Activated T-cell treated with anti-CD3 and anti-CD28 coated beads, Interleukin-2, amount 50 U/mL, for 4 hours (primary cell): ENCODE measurements at regions not wholly inside any gene's neighbourhood (a gene's known extent, or its start where the extent isn't known, plus 50 kb on each side); places are given as distances from the start of the nearest gene placed in this dataset.
"Not testable (repeated sequence)": the region's sequence is repeated elsewhere in the genome, so short reads cannot be mapped to it uniquely, and the experiment has no call there.

Source experiments
- ATAC-seq, 2 donors: fragments of 200-7000 bp; cut with Tn5 transposase; one replicate each; pipeline ENCODE4 v1.10.0; 2021
- DNase-seq: peaks from one replicate; pipeline ENCODE4 v3.0.0-alpha.2; 2020
- H3K27me3 Mint-ChIP-seq: one replicate; pipeline ENCODE4 v1.8.0; 2021; ENCODE audit warnings: low read depth, mixed read lengths
- H3K36me3 Mint-ChIP-seq: one replicate; pipeline ENCODE4 v1.8.0; 2022; ENCODE audit warnings: mixed read lengths; ENCODE audit not compliant: insufficient read depth
- H3K4me1 Mint-ChIP-seq: one replicate; pipeline ENCODE4 v1.8.0; 2021; ENCODE audit warnings: low read depth, mixed read lengths
- H3K4me3 Mint-ChIP-seq: one replicate; pipeline ENCODE4 v1.8.0; 2021; ENCODE audit warnings: mild to moderate bottlenecking, moderate library complexity, mixed read lengths
- H3K9me3 Mint-ChIP-seq: one replicate; pipeline ENCODE4 v1.8.0; 2021; ENCODE audit warnings: mixed read lengths

- ATAC-seq, result no peak
- Mint-ChIP-seq H3K4me3 (no peak overlapping the region), H3K27me3 (no peaks in the 10 kb centered on the region), H3K36me3 (no peaks in the 10 kb centered on the region), H3K4me1 (no peaks in the 10 kb centered on the region), H3K9me3 (peaks cover 3% of the 10 kb centered on the region)
- DNase-seq, result no peak
These were observed 244.9 kb downstream of the SEMA3D start for GRCh38 chr7:84941936-84942335.

GRCh38 chr7:84941291-84941690, 245.6 kb downstream of the SEMA3D start:
- ATAC-seq (no peak), DNase-seq (no peak)
- Mint-ChIP-seq H3K36me3 (no peaks in the 10 kb centered on the region), H3K4me3 (no peak overlapping the region), H3K9me3 (peaks cover 3% of the 10 kb centered on the region), H3K27me3 (no peaks in the 10 kb centered on the region), H3K4me1 (no peaks in the 10 kb centered on the region)

DNA sequence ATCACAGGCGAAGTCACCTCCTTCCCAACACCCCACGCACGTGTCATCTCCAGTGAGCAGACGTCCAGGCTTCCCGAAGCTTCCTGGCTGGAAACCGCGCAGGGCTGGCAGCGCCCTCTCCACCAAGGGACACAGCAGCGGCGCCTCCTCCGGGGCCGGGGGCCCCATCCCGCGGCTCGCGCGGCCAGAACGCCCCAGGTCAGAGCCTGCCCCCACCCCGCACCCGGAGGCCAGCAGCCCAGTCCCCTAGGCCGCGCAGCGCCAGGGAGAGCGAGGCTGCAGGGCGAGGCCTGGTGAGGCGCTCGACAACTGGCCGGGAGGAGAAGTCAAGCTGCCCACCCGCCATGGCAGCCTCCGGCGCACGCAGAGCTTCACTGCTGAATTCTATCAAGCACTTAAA, 247.0 kb downstream of the SEMA3D start:
- no peaks in the 10 kb centered on the region for H3K27me3 Mint-ChIP-seq
- H3K9me3 Mint-ChIP-seq, result peaks cover 3% of the 10 kb centered on the region
- H3K4me3 Mint-ChIP-seq, result no peak overlapping the region
- ATAC-seq, result peak in 1 of 2 donors; percentile 23
- H3K4me1 Mint-ChIP-seq, result no peaks in the 10 kb centered on the region
- no peaks in the 10 kb centered on the region for H3K36me3 Mint-ChIP-seq
- DNase-seq, result no peak

GRCh38 chr7:84939442-84939841, 247.4 kb downstream of the SEMA3D start:
- no peaks in the 10 kb centered on the region for H3K36me3 Mint-ChIP-seq
- no peaks in the 10 kb centered on the region for H3K27me3 Mint-ChIP-seq
- H3K4me3 Mint-ChIP-seq, result no peak overlapping the region
- DNase-seq (no peak), ATAC-seq (no peak)
- peaks cover 4% of the 10 kb centered on the region for H3K9me3 Mint-ChIP-seq
- H3K4me1 Mint-ChIP-seq, result no peaks in the 10 kb centered on the region

DNA sequence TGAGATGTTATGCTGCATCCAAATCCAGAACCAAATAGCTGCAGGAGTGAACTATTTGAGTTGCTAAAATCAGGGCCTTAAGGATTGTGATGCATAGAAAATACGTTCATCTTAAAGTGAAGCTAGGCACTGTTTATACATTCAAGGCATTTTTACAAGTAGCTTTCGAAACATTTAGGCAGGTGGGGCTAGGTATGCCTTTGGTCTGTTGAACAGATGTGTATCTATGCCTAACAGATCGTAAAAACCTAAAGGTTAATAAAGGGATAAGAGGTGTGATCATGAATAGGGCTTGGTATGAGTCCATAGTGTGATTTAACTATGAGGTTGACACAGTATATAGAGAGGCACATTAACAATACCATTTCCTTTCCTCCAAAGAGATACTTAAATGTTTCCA, 262.5 kb downstream of the SEMA3D start:
- Mint-ChIP-seq H3K9me3 (no peaks in the 10 kb centered on the region), H3K4me3 (no peak overlapping the region), H3K36me3 (no peaks in the 10 kb centered on the region), H3K4me1 (no peaks in the 10 kb centered on the region), H3K27me3 (no peaks in the 10 kb centered on the region)
- ATAC-seq (no peak), DNase-seq (no peak)

GRCh38 chr7:84923348-84923747, 263.5 kb downstream of the SEMA3D start:
- Mint-ChIP-seq H3K36me3 (no peaks in the 10 kb centered on the region), H3K27me3 (no peaks in the 10 kb centered on the region), H3K9me3 (peaks cover 4% of the 10 kb centered on the region), H3K4me3 (no peak overlapping the region), H3K4me1 (no peaks in the 10 kb centered on the region)
- ATAC-seq, result no peak
- DNase-seq, result no peak

DNA sequence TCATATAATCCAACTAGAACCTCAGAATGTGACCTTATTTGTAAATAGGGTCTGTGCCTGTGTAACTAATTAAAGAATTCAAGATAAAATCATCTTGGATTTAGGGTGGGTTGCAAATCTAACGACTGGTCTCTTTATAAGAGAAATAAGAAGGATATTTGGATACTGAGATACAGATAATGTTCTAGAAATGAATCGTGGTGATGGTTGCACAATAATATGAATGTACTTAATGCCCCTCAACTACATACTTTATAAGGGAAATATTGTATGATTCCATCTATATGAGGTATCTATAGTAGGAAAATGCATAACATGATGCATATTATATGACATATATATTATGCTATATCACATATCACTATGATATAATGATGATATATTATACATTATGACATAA, 265.7 kb downstream of the SEMA3D start:
- H3K27me3 Mint-ChIP-seq, result no peaks in the 10 kb centered on the region
- no peak for ATAC-seq
- no peaks in the 10 kb centered on the region for H3K36me3 Mint-ChIP-seq

DNA sequence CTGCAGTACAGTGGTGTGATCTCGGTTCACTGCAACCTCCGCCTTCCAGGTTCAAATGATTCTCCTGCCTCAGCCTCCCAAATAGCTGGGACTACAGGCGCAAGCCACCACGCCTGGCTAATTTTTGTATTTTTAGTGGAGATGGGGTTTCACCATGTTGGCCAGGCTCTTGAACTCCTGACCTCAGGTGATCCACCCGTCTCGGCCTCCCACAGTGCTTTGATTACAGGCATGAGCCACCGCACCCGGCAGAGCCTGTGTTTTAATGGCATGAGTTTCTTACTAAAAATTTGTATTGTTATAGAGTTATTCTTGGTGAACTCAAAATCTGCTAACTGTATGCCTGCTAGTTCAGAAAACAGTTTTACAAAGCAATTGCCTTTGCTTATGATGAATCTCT, 269.9 kb downstream of the SEMA3D start:
- not testable (repeated sequence) for H3K4me1 Mint-ChIP-seq, H3K27me3 Mint-ChIP-seq, H3K36me3 Mint-ChIP-seq, H3K4me3 Mint-ChIP-seq, H3K9me3 Mint-ChIP-seq, DNase-seq, ATAC-seq

More for the DNA sequence above, 265.7 kb downstream of the SEMA3D start:
- Mint-ChIP-seq H3K9me3 (peaks cover 4% of the 10 kb centered on the region), H3K4me1 (no peaks in the 10 kb centered on the region), H3K4me3 (no peak overlapping the region)
- no peak for DNase-seq

DNA sequence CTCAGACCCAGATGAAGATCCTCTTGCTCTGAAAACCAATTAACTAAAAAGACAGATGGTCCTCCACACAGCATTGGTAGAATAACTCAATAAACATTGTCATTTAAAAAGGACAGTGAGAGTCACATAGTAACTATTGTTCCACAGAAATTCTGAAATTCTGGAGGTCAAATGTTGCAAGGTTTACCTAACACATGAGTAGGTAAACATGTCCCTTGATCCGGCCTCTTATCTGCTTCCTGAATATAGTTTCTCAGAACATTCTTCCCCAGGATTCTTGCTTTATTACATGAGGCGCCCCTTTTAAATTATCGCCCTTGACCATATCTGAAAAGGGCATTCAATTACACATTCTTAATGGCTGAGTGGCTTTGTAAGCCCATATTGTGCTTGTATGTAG, 270.7 kb downstream of the SEMA3D start:
- DNase-seq (no peak), ATAC-seq (no peak)
- H3K36me3 Mint-ChIP-seq, result no peaks in the 10 kb centered on the region
- H3K4me3 Mint-ChIP-seq, result no peak overlapping the region
- no peaks in the 10 kb centered on the region for H3K4me1 Mint-ChIP-seq
- no peaks in the 10 kb centered on the region for H3K27me3 Mint-ChIP-seq
- H3K9me3 Mint-ChIP-seq, result peaks cover 4% of the 10 kb centered on the region

DNA sequence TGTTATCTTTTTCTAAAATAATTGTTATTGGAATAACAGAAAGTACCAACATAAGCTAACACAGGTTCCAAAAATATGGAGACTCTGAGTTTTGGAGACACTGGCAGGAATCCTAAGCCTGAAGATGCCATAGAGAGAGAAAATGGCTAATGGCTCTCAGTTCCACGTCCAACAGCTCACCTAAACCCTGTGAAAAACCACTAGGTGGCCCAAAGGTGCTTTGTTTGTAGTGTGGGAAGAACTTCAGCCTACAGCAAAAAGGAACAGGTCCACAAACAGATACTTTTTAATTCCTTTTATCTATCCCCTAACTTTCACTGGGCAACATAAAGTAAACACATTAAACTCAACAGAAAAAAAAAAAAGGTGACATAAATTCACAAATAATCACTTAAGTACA, 272.3 kb downstream of the SEMA3D start:
- ATAC-seq, result no peak
- Mint-ChIP-seq H3K4me1 (no peaks in the 10 kb centered on the region), H3K27me3 (no peaks in the 10 kb centered on the region), H3K9me3 (peaks cover 4% of the 10 kb centered on the region), H3K36me3 (no peaks in the 10 kb centered on the region), H3K4me3 (no peak overlapping the region)
- DNase-seq, result no peak

DNA sequence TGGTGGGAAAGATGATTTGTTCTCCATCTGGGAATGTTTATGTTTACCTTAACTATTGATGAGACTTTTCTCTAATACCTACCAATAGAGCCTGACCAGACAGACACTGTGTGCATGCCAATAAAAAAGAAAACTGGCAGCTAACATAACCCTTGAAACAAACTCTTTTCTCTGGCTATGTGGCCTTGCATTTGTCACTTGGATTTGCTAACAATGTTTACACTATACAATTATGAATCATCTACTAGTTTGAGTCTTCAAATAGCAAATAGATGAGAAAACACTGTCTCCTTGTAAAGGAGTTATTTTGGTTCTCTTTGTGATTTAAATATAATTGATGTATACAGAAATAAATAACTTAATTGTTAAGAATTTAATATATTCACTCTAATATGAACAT, 273.1 kb downstream of the SEMA3D start:
- Mint-ChIP-seq H3K27me3 (no peaks in the 10 kb centered on the region), H3K4me3 (no peak overlapping the region), H3K4me1 (no peaks in the 10 kb centered on the region), H3K36me3 (no peaks in the 10 kb centered on the region), H3K9me3 (peaks cover 3% of the 10 kb centered on the region)
- ATAC-seq, result no peak
- no peak for DNase-seq

DNA sequence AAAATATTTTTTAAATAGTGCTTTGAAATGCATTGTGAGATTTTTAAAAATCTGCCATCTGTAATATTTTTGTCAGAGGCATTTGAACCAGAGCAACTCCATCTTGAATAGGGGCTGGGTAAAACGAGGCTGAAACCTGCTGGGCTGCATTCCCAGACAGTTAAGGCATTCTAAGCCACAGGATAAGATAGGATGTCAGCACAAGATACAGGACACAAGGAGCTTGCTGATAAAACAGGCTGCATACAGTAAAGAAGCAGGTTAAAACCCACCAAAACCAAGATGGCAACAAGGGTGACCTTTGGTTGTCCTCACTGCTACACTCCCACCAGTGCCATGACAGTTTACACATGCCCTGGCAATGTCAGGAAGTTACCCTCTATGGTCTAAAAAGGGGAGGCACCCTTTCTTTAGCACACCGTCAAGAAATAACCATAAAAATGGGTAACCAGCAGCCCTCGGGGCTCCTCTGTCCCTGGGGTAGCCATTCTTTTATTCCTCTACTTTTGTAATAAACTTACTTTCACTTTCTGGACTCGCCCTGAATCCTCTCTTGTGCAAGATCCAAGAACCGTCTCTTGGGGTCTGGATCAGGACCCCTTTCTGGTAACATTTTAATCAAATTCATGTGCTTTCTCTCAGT, 273.7 kb downstream of the SEMA3D start:
- DNase-seq, result no peak
- no peaks in the 10 kb centered on the region for H3K9me3 Mint-ChIP-seq
- H3K4me1 Mint-ChIP-seq, result no peaks in the 10 kb centered on the region
- H3K36me3 Mint-ChIP-seq, result no peaks in the 10 kb centered on the region
- no peak overlapping the region for H3K4me3 Mint-ChIP-seq
- H3K27me3 Mint-ChIP-seq, result no peaks in the 10 kb centered on the region
- no peak for ATAC-seq

- DNase-seq (no peak), ATAC-seq (no peak)
- Mint-ChIP-seq H3K36me3 (no peaks in the 10 kb centered on the region), H3K27me3 (no peaks in the 10 kb centered on the region), H3K4me1 (no peaks in the 10 kb centered on the region), H3K9me3 (no peaks in the 10 kb centered on the region), H3K4me3 (no peak overlapping the region)
These were observed 274.3 kb downstream of the SEMA3D start for GRCh38 chr7:84912537-84912936.

- Mint-ChIP-seq H3K27me3 (no peaks in the 10 kb centered on the region), H3K4me1 (no peaks in the 10 kb centered on the region), H3K4me3 (no peak overlapping the region), H3K36me3 (no peaks in the 10 kb centered on the region), H3K9me3 (no peaks in the 10 kb centered on the region)
- ATAC-seq (no peak), DNase-seq (no peak)
These were observed 274.8 kb downstream of the SEMA3D start for GRCh38 chr7:84912018-84912417.

DNA sequence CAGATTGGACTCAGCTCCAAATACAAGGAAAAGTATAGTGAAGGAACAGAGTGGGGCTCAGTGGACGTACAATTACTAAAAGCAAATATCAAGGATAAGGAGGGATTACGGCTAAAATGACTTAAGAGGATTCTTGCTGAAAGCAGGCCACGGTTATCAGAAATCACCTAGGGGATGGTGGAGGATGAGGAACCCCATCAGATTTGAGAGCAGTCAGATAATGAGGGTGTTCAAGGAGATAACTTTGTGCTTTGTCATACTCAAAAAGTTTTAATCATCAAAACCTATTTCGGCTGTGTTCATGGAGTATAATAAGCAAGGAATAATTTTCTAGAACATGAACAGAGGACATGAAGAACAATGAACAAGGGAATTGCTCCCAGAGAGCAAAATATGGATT, 275.8 kb downstream of the SEMA3D start:
- Mint-ChIP-seq H3K27me3 (no peaks in the 10 kb centered on the region), H3K4me1 (no peaks in the 10 kb centered on the region), H3K9me3 (no peaks in the 10 kb centered on the region), H3K36me3 (no peaks in the 10 kb centered on the region), H3K4me3 (no peak overlapping the region)
- ATAC-seq (no peak), DNase-seq (no peak)

DNA sequence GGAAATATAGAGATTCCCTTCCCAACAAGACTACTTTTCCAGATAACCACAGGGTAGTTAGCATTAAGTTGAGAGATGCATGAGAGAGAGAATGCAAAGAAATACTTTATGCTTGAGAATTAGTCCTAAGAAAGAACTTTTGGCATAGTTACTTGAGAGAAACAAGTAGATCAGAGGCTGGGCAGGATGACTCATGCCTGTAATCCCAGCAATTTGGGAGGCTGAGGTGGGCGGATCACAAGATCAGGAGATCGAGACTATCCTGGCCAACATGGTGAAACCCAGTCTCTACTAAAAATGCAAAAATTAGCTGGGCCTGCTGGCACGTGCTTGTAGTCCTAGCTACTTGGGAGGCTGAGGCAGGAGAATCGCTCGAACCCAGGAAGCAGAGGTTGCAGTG, 276.5 kb downstream of the SEMA3D start:
- not testable (repeated sequence) for H3K36me3 Mint-ChIP-seq, H3K27me3 Mint-ChIP-seq, H3K9me3 Mint-ChIP-seq, H3K4me1 Mint-ChIP-seq, H3K4me3 Mint-ChIP-seq, ATAC-seq, DNase-seq
